Heart left ventricle (tissue), 13 donors: ENCODE measurements at regions not wholly inside any gene's neighbourhood (a gene's known extent, or its start where the extent isn't known, plus 50 kb on each side); places are given as distances from the start of the nearest gene placed in this dataset.

Experiments
- POLR2A ChIP-seq, 2 donors: fragments of 450-650 bp; IDR thresholded peaks; one replicate each; pipeline ENCODE4 v1.6.1; 2017; ENCODE audit warnings: antibody characterized with exemption in 2 of 2, mild to moderate bottlenecking in 2 of 2, moderate library complexity in 2 of 2
- TF ChIP-seq, protein P1 (sequence below), 12 donors: fragments of 200-600 bp; sonication (generic) in 4 of 12; IDR thresholded peaks; one replicate each; pipeline versions ENCODE4 v1.5.0 to v1.8.0; 2018 to 2022; ENCODE audit warnings: antibody characterized with exemption in 12 of 12, mild to moderate bottlenecking in 5 of 12
- donor health status: ischemic (EF 13 %, LVEDD 7.1; RV severe dilation, severe dysfunction).
- donor health status: DM: no; HTN: yes; CAD: no.
- donor health status: DM: no; HTN: no; CAD: no.
- donor health status: ischemic (EF 25% LVEDD 6.9; RV normal size, moderate dysfunction).
- donor health status: ischemic (EF 25% LVEDD 5.7; RV mildly dilated, moderate dysfunction).
- donor health status: ischemic (EF 35%, LVEDD 5.7; RV mildly dilated, moderate dysfunction).
- donor health status: nonischemic (EF 11% LVEDD 7.7; RV severe dilation, severe dysfunction).
- donor health status: DM: yes; HTN: yes; CAD: no.
- donor health status: PGD.
- donor health status: ischemic (EF 29% LVEDD 5.4; RV normal size, mild dysfunction).
- donor health status: nonischemic (EF 23%, LVEDD 6.1; RV moderate dilation, normal function).

DNA sequence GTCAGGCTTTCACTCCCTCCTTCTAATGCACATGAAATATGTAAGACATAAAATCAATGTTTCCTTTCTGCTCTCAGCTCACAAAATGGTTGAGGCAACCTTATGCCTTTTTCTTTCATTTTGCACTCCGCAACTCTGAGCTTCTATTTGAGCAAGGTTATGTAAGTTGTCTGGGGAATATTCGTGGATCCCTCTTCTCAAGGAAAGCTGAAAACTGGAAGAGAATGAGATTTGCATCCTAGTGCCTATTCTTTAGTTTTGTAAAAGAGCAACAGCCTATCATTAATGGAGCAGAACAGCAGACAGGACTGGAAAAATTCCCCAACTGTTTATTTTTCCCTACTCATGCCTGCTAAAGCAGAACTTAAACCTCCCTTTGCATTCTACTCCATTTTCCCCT, 141.7 kb downstream of the FAM76B start:
- TF ChIP-seq, protein P1, sequence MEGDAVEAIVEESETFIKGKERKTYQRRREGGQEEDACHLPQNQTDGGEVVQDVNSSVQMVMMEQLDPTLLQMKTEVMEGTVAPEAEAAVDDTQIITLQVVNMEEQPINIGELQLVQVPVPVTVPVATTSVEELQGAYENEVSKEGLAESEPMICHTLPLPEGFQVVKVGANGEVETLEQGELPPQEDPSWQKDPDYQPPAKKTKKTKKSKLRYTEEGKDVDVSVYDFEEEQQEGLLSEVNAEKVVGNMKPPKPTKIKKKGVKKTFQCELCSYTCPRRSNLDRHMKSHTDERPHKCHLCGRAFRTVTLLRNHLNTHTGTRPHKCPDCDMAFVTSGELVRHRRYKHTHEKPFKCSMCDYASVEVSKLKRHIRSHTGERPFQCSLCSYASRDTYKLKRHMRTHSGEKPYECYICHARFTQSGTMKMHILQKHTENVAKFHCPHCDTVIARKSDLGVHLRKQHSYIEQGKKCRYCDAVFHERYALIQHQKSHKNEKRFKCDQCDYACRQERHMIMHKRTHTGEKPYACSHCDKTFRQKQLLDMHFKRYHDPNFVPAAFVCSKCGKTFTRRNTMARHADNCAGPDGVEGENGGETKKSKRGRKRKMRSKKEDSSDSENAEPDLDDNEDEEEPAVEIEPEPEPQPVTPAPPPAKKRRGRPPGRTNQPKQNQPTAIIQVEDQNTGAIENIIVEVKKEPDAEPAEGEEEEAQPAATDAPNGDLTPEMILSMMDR (IDR thresholded peaks at IDR 0.05) = no peak
- TF ChIP-seq POLR2A (IDR thresholded peaks at IDR 0.05) = no peak
